Common myeloid progenitor, CD34-positive (primary cell): ENCODE measurements at regions not wholly inside any gene's neighbourhood (a gene's known extent, or its start where the extent isn't known, plus 50 kb on each side); places are given as distances from the start of the nearest gene placed in this dataset.
"Not testable (repeated sequence)": the region's sequence is repeated elsewhere in the genome, so short reads cannot be mapped to it uniquely, and the experiment has no call there.

Experiments used
- CTCF ChIA-PET: fragments of 350-600 bp; sonication (Branson Sonifier 250); formaldehyde crosslinking; loops from one replicate; lab custom pipeline; 2021; ENCODE audit warnings: antibody characterized with exemption; lab: Charles Lee
- POLR2A ChIA-PET: fragments of 350-600 bp; sonication (Branson Sonifier 250); formaldehyde crosslinking; loops from one replicate; lab custom pipeline; 2021; ENCODE audit warnings: antibody characterized with exemption; lab: Charles Lee
- DNase-seq, 3 donors: peaks; one replicate each; pipeline versions ENCODE4 v3.0.0 to v3.0.0-alpha.2; 2013
- H3K27ac ChIP-seq, 2 experiments: 1 replicate in 1 of 2; 2 replicates in 1 of 2; pipeline ENCODE4 v1.7.0; 2013; ENCODE audit warnings: inconsistent platforms in 2 of 2, low read length in 2 of 2, mild to moderate bottlenecking in 2 of 2, low read depth in 1 of 2, moderate library complexity in 1 of 2; ENCODE audit not compliant: severe bottlenecking in 2 of 2, insufficient read depth in 1 of 2, poor library complexity in 1 of 2
- H3K27me3 ChIP-seq, 5 experiments: replicated peaks in 2 of 5; 1 replicate in 3 of 5; 2 replicates in 2 of 5; pipeline versions ENCODE4 v1.6.1 to v1.7.0; 2013; ENCODE audit warnings: low read length in 4 of 5, mild to moderate bottlenecking in 2 of 5, moderate library complexity in 2 of 5, inconsistent platforms in 1 of 5; ENCODE audit not compliant: insufficient read depth in 5 of 5, control insufficient read depth in 4 of 5
- H3K36me3 ChIP-seq, 4 experiments: 1 replicate in 2 of 4; 2 replicates in 2 of 4; pipeline versions ENCODE4 v1.6.1 to v1.7.0; 2013; ENCODE audit warnings: low read length in 3 of 4, control low read depth in 1 of 4, mild to moderate bottlenecking in 1 of 4; ENCODE audit not compliant: control insufficient read depth in 4 of 4, insufficient read depth in 4 of 4
- H3K4me1 ChIP-seq, 4 experiments: 1 replicate in 3 of 4; 2 replicates in 1 of 4; pipeline versions ENCODE4 v1.6.1 to v1.7.1; 2013; ENCODE audit warnings: low read length in 3 of 4, mild to moderate bottlenecking in 3 of 4, control low read depth in 1 of 4, inconsistent platforms in 1 of 4, moderate library complexity in 1 of 4; ENCODE audit not compliant: control insufficient read depth in 4 of 4, insufficient read depth in 4 of 4; ENCODE audit errors: control extremely low read depth in 1 of 4
- H3K4me3 ChIP-seq, 7 experiments: 1 replicate in 4 of 7; 2 replicates in 3 of 7; pipeline versions ENCODE4 v1.5.1 to v1.7.0; 2013; ENCODE audit warnings: mild to moderate bottlenecking in 7 of 7, low read length in 6 of 7, moderate library complexity in 6 of 7, inconsistent platforms in 2 of 7, low read depth in 2 of 7, control low read depth in 1 of 7; ENCODE audit not compliant: insufficient read depth in 4 of 7, control insufficient read depth in 1 of 7; ENCODE audit errors: extremely low read depth in 1 of 7
- H3K9me3 ChIP-seq, 5 experiments: 1 replicate in 4 of 5; 2 replicates in 1 of 5; pipeline versions ENCODE4 v1.6.1 to v1.7.1; 2013; ENCODE audit warnings: low read length in 4 of 5, mild to moderate bottlenecking in 2 of 5, inconsistent platforms in 1 of 5, low read depth in 1 of 5, moderate library complexity in 1 of 5; ENCODE audit not compliant: control insufficient read depth in 4 of 5, insufficient read depth in 2 of 5; ENCODE audit errors: control extremely low read depth in 1 of 5
- WGBS: methylation state at CpG from one replicate; pipeline ENCODE4 v1.1.5; 2013; ENCODE audit not compliant: insufficient coverage; 5-methylcytosine and 5-hydroxymethylcytosine counted together

DNA sequence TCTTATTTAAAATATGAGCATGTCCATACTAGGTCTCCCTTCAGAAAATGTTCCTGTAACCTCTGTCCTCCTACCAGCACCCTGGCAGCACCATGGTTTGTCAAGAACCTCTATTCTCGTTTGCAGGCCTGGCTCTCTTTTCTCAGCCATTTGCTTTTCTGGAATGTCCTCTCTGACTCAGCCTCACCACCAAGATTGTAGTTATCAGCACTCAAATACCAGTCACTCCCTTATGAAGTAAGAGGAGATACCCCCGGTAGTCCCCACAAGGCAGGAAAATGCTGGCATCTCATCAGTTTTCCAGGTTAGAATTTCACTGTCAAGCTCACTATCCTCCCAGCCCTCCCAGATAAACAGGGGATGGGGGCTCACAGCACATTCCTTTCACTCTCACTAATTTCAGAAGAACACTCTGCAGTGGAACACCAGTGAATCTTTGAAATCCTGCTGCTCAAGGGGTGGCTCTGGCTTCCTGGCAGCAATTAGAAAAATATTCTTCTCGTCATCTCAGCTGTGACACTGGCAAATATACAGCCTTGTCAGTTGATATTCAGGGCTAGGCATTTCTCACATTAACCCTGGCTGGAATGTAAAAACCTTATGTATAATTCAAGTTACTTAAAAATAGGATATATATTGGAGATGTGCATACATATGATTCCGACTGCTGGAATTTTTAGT lies 129.2 kb downstream of the TBX18 start:
- Histone ChIP-seq H3K27ac (no peak overlapping the region), H3K36me3 (no peaks in the 10 kb centered on the region), H3K27me3 (no peaks in the 10 kb centered on the region), H3K9me3 (no peaks in the 10 kb centered on the region), H3K4me1 (no peaks in the 10 kb centered on the region), H3K4me3 (no peak overlapping the region)
- CTCF ChIA-PET, result no interaction called here
- no peak for DNase-seq
- POLR2A ChIA-PET, result no interaction called here
- WGBS, result 100% methylated on average over 2 of the region's 4 CpGs

DNA sequence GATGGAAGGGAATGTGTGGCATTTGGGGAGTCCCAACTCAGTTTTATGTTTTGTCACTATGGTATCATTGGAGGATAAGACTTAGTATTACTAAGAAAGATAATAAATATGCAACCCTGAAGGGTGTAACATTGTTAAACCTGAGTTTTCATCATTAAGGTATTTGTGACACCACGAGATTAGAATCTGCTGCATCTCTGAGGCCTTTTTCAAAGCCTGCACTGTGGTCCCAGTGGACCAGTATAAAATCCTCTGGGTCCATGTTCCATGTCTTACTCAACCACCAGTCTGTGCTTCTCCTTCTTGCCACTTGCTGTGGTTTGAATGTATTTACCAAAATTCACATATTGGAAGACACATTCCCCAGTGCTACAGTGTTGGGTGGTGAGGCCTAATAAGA lies 130.6 kb downstream of the TBX18 start:
- CTCF ChIA-PET, result no interaction called here
- WGBS, result 83% methylated on average over 1 of the region's 1 CpG
- Histone ChIP-seq H3K9me3 (no peaks in the 10 kb centered on the region), H3K27ac (no peak overlapping the region), H3K4me1 (no peaks in the 10 kb centered on the region), H3K36me3 (no peaks in the 10 kb centered on the region), H3K27me3 (no peaks in the 10 kb centered on the region), H3K4me3 (no peak overlapping the region)
- no peak for DNase-seq
- POLR2A ChIA-PET, result no interaction called here

DNA sequence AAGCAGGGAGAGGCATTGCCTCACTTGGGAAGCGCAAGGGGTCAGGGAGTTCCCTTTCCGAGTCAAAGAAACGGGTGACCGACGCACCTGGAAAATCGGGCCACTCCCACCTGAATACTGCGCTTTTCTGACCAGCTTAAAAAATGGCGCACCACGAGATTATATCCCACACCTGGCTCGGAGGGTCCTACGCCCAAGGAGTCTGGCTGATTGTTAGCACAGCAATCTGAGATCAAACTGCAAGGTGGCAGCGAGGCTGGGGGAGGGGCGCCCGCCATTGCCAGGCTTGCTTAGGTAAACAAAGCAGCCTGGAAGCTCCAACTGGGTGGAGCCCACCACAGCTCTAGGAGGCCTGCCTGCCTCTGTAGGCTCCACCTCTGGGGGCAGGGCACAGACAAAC lies 137.9 kb downstream of the TBX18 start:
- H3K36me3 ChIP-seq, H3K4me3 ChIP-seq, H3K9me3 ChIP-seq, H3K27ac ChIP-seq, CTCF ChIA-PET, POLR2A ChIA-PET, H3K4me1 ChIP-seq, H3K27me3 ChIP-seq, DNase-seq: not testable (repeated sequence)
- 98% methylated on average over 11 of the region's 14 CpGs for WGBS

DNA sequence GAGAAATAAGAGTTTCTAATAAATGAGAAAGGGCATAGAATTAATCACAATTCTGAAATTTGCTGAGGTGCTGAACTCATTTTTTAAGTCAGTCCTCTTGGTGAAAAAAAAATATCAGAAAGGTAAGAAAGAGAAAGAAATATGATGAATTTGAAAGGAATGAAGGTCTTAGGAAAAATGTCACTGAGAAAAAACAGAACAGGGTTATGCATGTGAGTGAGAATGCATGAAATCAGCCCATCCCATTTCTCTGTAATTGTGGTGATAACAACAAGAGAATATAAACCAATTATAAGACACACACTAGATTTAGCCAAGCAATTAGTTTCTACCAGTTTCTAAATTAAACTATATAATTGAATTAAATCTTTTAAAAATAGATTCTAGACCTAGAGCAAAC lies 138.9 kb downstream of the TBX18 start:
- Histone ChIP-seq H3K36me3 (no peaks in the 10 kb centered on the region), H3K4me1 (no peaks in the 10 kb centered on the region), H3K9me3 (no peaks in the 10 kb centered on the region), H3K27me3 (no peaks in the 10 kb centered on the region), H3K4me3 (no peak overlapping the region), H3K27ac (no peak overlapping the region)
- ChIA-PET CTCF (no interaction called here), POLR2A (no interaction called here)
- DNase-seq, result no peak

DNA sequence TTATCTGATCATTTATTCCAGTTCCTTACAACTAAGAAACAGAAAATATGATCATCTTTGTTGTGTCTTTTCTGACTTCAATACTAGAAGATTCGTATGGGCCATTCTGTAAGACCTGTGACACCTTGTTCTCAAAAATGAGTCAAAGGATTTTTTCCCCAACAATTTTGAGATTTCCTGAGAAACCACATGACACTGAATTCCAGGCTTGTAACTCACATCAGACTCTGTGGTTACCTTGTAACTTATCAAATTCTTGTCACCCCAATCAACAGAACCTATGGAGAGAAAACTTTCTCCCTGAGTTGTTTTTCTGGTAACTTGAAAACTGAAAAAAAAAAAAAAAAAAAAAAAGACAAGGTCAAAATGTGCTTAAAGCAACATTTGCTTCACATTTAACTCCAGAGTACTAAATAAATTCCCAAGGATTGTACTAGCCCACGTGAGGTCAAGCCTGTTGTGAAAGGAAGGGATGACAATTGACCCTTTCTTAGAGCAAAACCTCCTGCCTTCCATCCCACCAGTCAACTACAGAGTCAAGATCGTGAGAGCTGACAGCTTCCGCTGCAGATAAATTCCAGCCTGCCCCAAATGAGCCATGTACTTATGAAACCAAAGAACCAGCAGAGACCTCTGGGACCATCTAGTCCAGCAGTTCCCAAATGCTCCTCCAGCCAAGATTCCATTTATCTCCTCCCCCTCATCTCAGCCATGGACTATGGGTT lies 140.3 kb downstream of the TBX18 start:
- no peak for DNase-seq

DNA sequence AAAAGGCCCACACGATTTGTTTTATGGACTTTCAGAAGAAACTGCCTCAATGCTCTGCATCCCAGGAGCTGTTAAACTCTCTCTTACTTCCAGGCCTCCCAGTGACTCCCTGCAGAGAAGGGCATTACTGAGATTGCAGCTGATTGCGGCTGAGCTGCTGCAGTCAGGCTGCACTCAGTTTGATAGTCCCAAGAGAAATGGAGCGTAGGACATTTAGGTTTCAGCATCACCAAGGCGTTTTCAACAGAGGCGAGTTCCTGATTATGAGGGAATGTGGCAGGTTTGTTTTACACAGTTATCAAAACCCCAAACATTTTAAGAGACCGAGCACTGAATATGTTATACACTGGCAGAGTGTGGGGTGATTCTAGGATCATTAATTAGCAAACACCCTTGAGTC lies 145.6 kb downstream of the TBX18 start:
- Histone ChIP-seq H3K4me3 (no peak overlapping the region), H3K9me3 (peaks cover 0 to 2% (median 0%) of the 10 kb centered on the region in 5 experiments), H3K27me3 (peaks cover 0 to 14% (median 2%) of the 10 kb centered on the region in 5 experiments), H3K36me3 (no peaks in the 10 kb centered on the region), H3K27ac (no peak overlapping the region), H3K4me1 (no peaks in the 10 kb centered on the region)
- ChIA-PET POLR2A (no interaction called here), CTCF (no interaction called here)
- WGBS, result 79% methylated on average over 3 of the region's 6 CpGs
- DNase-seq, result no peak

More for the DNA sequence above, 140.3 kb downstream of the TBX18 start:
- Histone ChIP-seq H3K4me3 (no peak overlapping the region), H3K27me3 (no peaks in the 10 kb centered on the region), H3K27ac (no peak overlapping the region), H3K36me3 (no peaks in the 10 kb centered on the region), H3K9me3 (no peaks in the 10 kb centered on the region), H3K4me1 (no peaks in the 10 kb centered on the region)
- CTCF ChIA-PET, result no interaction called here
- 66% methylated on average over 4 of the region's 4 CpGs for WGBS
- POLR2A ChIA-PET, result no interaction called here

DNA sequence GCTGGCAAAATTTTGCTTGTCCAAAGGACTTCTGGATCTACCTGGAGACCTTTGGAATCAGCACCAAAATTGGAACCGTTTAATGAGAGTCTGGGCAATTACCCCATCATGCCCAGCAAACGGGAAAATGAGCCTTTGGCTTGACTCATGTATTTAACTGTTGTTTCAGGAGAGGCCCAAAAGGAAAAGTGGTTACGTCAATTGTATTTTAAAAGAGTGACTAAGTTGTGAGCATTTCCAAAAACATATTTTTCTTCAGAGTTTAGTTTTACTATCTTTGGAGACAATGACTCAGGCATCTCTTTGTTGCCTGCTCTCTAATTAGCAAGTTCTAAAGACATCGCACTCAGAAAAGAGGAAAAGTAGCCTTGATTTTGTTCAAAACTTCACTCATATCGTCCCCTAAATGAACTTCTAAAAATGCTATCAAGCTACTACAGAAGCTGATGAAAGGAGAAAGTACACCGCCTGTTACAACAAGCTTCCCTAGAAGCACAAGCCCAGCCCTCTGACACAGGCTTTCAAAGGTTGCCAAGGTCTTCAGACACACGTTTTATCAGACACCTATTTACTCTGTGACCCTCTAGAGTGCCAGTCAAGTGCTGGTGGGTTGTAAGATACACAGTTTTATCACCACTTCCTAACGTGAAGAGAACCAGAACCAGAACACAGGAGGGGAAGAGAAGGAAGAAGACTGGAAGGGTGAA lies 146.2 kb downstream of the TBX18 start:
- Histone ChIP-seq H3K4me3 (no peak overlapping the region), H3K27ac (no peak overlapping the region), H3K27me3 (peaks cover 0 to 14% (median 2%) of the 10 kb centered on the region in 5 experiments), H3K9me3 (peaks cover 0 to 2% (median 0%) of the 10 kb centered on the region in 5 experiments), H3K4me1 (no peaks in the 10 kb centered on the region), H3K36me3 (no peaks in the 10 kb centered on the region)
- POLR2A ChIA-PET, result no interaction called here
- WGBS, result 91% methylated on average over 6 of the region's 8 CpGs
- CTCF ChIA-PET, result no interaction called here
- no peak for DNase-seq
